Small intestine (tissue), 7 donors: ENCODE measurements at regions not wholly inside any gene's neighbourhood (a gene's known extent, or its start where the extent isn't known, plus 50 kb on each side); places are given as distances from the start of the nearest gene placed in this dataset.

Source experiments
- DNase-seq, 2 donors: peaks; one replicate each; pipeline versions ENCODE4 v3.0.0 to v3.0.0-alpha.2; 2013
- FAIRE-seq: peaks from 2 replicates; lab custom pipeline; 2012; peaks lifted over from hg19 to GRCh38; lab: Jason Lieb, UNC
- H3K27ac ChIP-seq, 3 donors: one replicate each; pipeline ENCODE4 v1.5.1; 2013; ENCODE audit warnings: low read length in 2 of 3, mild to moderate bottlenecking in 2 of 3, control low read depth in 1 of 3, inconsistent platforms in 1 of 3, low read depth in 1 of 3, moderate library complexity in 1 of 3
- H3K27me3 ChIP-seq, 3 donors: one replicate each; pipeline ENCODE4 v1.6.1; 2013; ENCODE audit warnings: low read length in 3 of 3, inconsistent platforms in 1 of 3; ENCODE audit not compliant: control insufficient read depth in 3 of 3, insufficient read depth in 3 of 3
- H3K36me3 ChIP-seq, 3 donors: one replicate each; pipeline ENCODE4 v1.6.1; 2013; ENCODE audit warnings: low read length in 3 of 3, inconsistent platforms in 1 of 3, low read depth in 1 of 3, mild to moderate bottlenecking in 1 of 3, moderate library complexity in 1 of 3; ENCODE audit not compliant: control insufficient read depth in 3 of 3, insufficient read depth in 2 of 3
- H3K4me1 ChIP-seq, 3 donors: one replicate each; pipeline ENCODE4 v1.6.1; 2013; ENCODE audit warnings: low read length in 2 of 3, inconsistent platforms in 1 of 3, low read depth in 1 of 3, mild to moderate bottlenecking in 1 of 3, moderate library complexity in 1 of 3; ENCODE audit not compliant: control insufficient read depth in 3 of 3, insufficient read depth in 2 of 3
- H3K4me3 ChIP-seq, 3 donors: one replicate each; pipeline ENCODE4 v1.5.1; 2013; ENCODE audit warnings: low read length in 3 of 3, control low read depth in 1 of 3, inconsistent platforms in 1 of 3, low read depth in 1 of 3, mild to moderate bottlenecking in 1 of 3, moderate library complexity in 1 of 3
- H3K9me3 ChIP-seq, 2 donors: one replicate each; pipeline ENCODE4 v1.6.1; 2013; ENCODE audit warnings: low read depth in 1 of 2, low read length in 1 of 2; ENCODE audit not compliant: control insufficient read depth in 2 of 2, insufficient read depth in 1 of 2
- WGBS, 3 donors: extraction: QIAGEN DNeasy Blood & Tissue Kit; methylation state at CpG; one replicate each; pipeline ENCODE4 v1.1.7; 2013; 5-methylcytosine and 5-hydroxymethylcytosine counted together
- donor health status: healthy with polysubstance abuse.
- donor health status: control.
- donor health status: control.
- donor health status: Bipolar disorder and iron deficiency.
- donor health status: healthy.

GRCh38 chr4:189505380-189505779, 435.3 kb upstream of the FRG1 start:
- DNase-seq (no peak), FAIRE-seq (no peak)
- 91 to 97% (median 92%) methylated on average over 3 of the region's 3 CpGs for WGBS, 3 donors
- no peak overlapping the region for H3K4me3 ChIP-seq
- no peaks in the 10 kb centered on the region for H3K4me1 ChIP-seq
- no peaks in the 10 kb centered on the region for H3K27me3 ChIP-seq
- no peak overlapping the region for H3K27ac ChIP-seq
- peaks cover 0 to 5% of the 10 kb centered on the region in 2 donors for H3K9me3 ChIP-seq
- no peaks in the 10 kb centered on the region for H3K36me3 ChIP-seq

- FAIRE-seq (no peak), DNase-seq (no peak)
- no peak overlapping the region for H3K27ac ChIP-seq
- peaks cover 0 to 5% of the 10 kb centered on the region in 2 donors for H3K9me3 ChIP-seq
- H3K36me3 ChIP-seq, result no peaks in the 10 kb centered on the region
- H3K4me3 ChIP-seq, result no peak overlapping the region
- WGBS, 3 donors, result 72 to 79% (median 77%) methylated on average over 10 of the region's 10 CpGs
- H3K27me3 ChIP-seq, result no peaks in the 10 kb centered on the region
- H3K4me1 ChIP-seq, result no peaks in the 10 kb centered on the region
These were observed 434.6 kb upstream of the FRG1 start for GRCh38 chr4:189506080-189506479.

GRCh38 chr4:189507060-189507459, 433.6 kb upstream of the FRG1 start:
- H3K4me1 ChIP-seq, result no peaks in the 10 kb centered on the region
- no peak overlapping the region for H3K27ac ChIP-seq
- DNase-seq, result no peak
- no peak for FAIRE-seq
- WGBS, 3 donors, result 73 to 94% (median 88%) methylated on average over 2 of the region's 2 CpGs
- no peak overlapping the region for H3K4me3 ChIP-seq
- H3K9me3 ChIP-seq, result peaks cover 0 to 5% of the 10 kb centered on the region in 2 donors
- H3K36me3 ChIP-seq, result no peaks in the 10 kb centered on the region
- H3K27me3 ChIP-seq, result no peaks in the 10 kb centered on the region

- 58 to 88% (median 79%) methylated on average over 1 of the region's 1 CpG for WGBS, 3 donors
- Histone ChIP-seq H3K27ac (no peak overlapping the region), H3K4me1 (no peaks in the 10 kb centered on the region), H3K27me3 (no peaks in the 10 kb centered on the region), H3K9me3 (peaks cover 0 to 2% of the 10 kb centered on the region in 2 donors), H3K4me3 (no peak overlapping the region), H3K36me3 (no peaks in the 10 kb centered on the region)
- FAIRE-seq (no peak), DNase-seq (no peak)
These were observed 430.1 kb upstream of the FRG1 start for GRCh38 chr4:189510601-189511000.

- H3K4me3 ChIP-seq, result no peak overlapping the region
- H3K27me3 ChIP-seq, result no peaks in the 10 kb centered on the region
- H3K4me1 ChIP-seq, result no peaks in the 10 kb centered on the region
- WGBS, 3 donors, result 91 to 95% (median 92%) methylated on average over 10 of the region's 10 CpGs
- peaks cover 0 to 2% of the 10 kb centered on the region in 2 donors for H3K9me3 ChIP-seq
- H3K36me3 ChIP-seq, result no peaks in the 10 kb centered on the region
- H3K27ac ChIP-seq, result no peak overlapping the region
- FAIRE-seq, result no peak
- no peak for DNase-seq
These were observed 429.1 kb upstream of the FRG1 start for GRCh38 chr4:189511581-189511980.

GRCh38 chr4:189513421-189513820, 427.3 kb upstream of the FRG1 start:
- Histone ChIP-seq H3K27ac (no peak overlapping the region), H3K4me3 (no peak overlapping the region), H3K36me3 (no peaks in the 10 kb centered on the region), H3K9me3 (peaks cover 0 to 2% of the 10 kb centered on the region in 2 donors), H3K27me3 (no peaks in the 10 kb centered on the region), H3K4me1 (no peaks in the 10 kb centered on the region)
- FAIRE-seq (no peak), DNase-seq (no peak)
- 80 to 85% (median 83%) methylated on average over 7 of the region's 7 CpGs for WGBS, 3 donors

- H3K4me3 ChIP-seq, result no peak overlapping the region
- no peak overlapping the region for H3K27ac ChIP-seq
- H3K4me1 ChIP-seq, result no peaks in the 10 kb centered on the region
- H3K9me3 ChIP-seq, result peaks cover 0 to 2% of the 10 kb centered on the region in 2 donors
- H3K27me3 ChIP-seq, result no peaks in the 10 kb centered on the region
- FAIRE-seq (no peak), DNase-seq (no peak)
- WGBS, 3 donors, result 94 to 95% (median 95%) methylated on average over 9 of the region's 9 CpGs
- no peaks in the 10 kb centered on the region for H3K36me3 ChIP-seq
These were observed 426.5 kb upstream of the FRG1 start for GRCh38 chr4:189514209-189514608.

GRCh38 chr4:189516902-189517301, 423.8 kb upstream of the FRG1 start:
- 48 to 59% (median 53%) methylated on average over 1 of the region's 1 CpG for WGBS, 3 donors
- FAIRE-seq, result no peak
- Histone ChIP-seq H3K4me3 (no peak overlapping the region), H3K27me3 (no peaks in the 10 kb centered on the region), H3K4me1 (no peaks in the 10 kb centered on the region), H3K36me3 (no peaks in the 10 kb centered on the region), H3K9me3 (no peaks in the 10 kb centered on the region), H3K27ac (no peak overlapping the region)
- DNase-seq, result no peak

- H3K4me1 ChIP-seq, result no peaks in the 10 kb centered on the region
- no peak for DNase-seq
- H3K27ac ChIP-seq, result no peak overlapping the region
- no peaks in the 10 kb centered on the region for H3K9me3 ChIP-seq
- no peak for FAIRE-seq
- no peaks in the 10 kb centered on the region for H3K27me3 ChIP-seq
- H3K36me3 ChIP-seq, result no peaks in the 10 kb centered on the region
- H3K4me3 ChIP-seq, result no peak overlapping the region
- WGBS, 3 donors, result 60 to 90% (median 76%) methylated on average over 2 of the region's 2 CpGs
These were observed 421.5 kb upstream of the FRG1 start for GRCh38 chr4:189519186-189519585.
